BLaER1 (cell line): ENCODE measurements at regions not wholly inside any gene's neighbourhood (a gene's known extent, or its start where the extent isn't known, plus 50 kb on each side); places are given as distances from the start of the nearest gene placed in this dataset.

ENCODE experiments used
- H3K27ac ChIP-seq: shearing (Covaris generic); formaldehyde crosslinking; 2 replicates; pipeline ENCODE4 v1.8.1; 2022
- H3K27me3 ChIP-seq: shearing (Covaris generic); formaldehyde crosslinking; 2 replicates; pipeline ENCODE4 v1.8.1; 2022
- H3K36me3 ChIP-seq: shearing (Covaris generic); formaldehyde crosslinking; 2 replicates; pipeline ENCODE4 v1.8.1; 2022
- H3K4me1 ChIP-seq: shearing (Covaris generic); formaldehyde crosslinking; 2 replicates; pipeline ENCODE4 v1.8.1; 2022
- H3K4me2 ChIP-seq: shearing (Covaris generic); formaldehyde crosslinking; 2 replicates; pipeline ENCODE4 v1.8.1; 2022
- H3K4me3 ChIP-seq: shearing (Covaris generic); formaldehyde crosslinking; 2 replicates; pipeline ENCODE4 v1.8.1; 2022
- H3K9ac ChIP-seq: shearing (Covaris generic); formaldehyde crosslinking; 2 replicates; pipeline ENCODE4 v1.8.1; 2022
- H3K9me3 ChIP-seq: shearing (Covaris generic); formaldehyde crosslinking; 2 replicates; pipeline ENCODE4 v1.8.1; 2022
- H4K20me1 ChIP-seq: shearing (Covaris generic); formaldehyde crosslinking; 2 replicates; pipeline ENCODE4 v1.8.1; 2022
- Cebpa-rat ChIP-seq: shearing (Covaris generic); IDR thresholded peaks from 2 replicates; pipeline ENCODE4 v1.8.1; 2022

GRCh38 chr21:36532769-36533467, 53.0 kb upstream of the CLDN14 start:
- TF ChIP-seq Cebpa-rat = no peak
- H3K4me3 ChIP-seq = no peak overlapping the region
- no peaks in the 10 kb centered on the region for H3K27me3 ChIP-seq
- H3K9ac ChIP-seq = no peak overlapping the region
- no peaks in the 10 kb centered on the region for H3K4me1 ChIP-seq
- no peaks in the 10 kb centered on the region for H3K9me3 ChIP-seq
- no peaks in the 10 kb centered on the region for H4K20me1 ChIP-seq
- no peak overlapping the region for H3K4me2 ChIP-seq
- H3K36me3 ChIP-seq = no peaks in the 10 kb centered on the region
- H3K27ac ChIP-seq = no peak overlapping the region

GRCh38 chr21:36533468-36533848, 53.5 kb upstream of the CLDN14 start:
- H3K9me3 ChIP-seq = no peaks in the 10 kb centered on the region
- H3K9ac ChIP-seq = no peak overlapping the region
- TF ChIP-seq Cebpa-rat = no peak
- no peak overlapping the region for H3K4me2 ChIP-seq
- no peaks in the 10 kb centered on the region for H3K27me3 ChIP-seq
- no peak overlapping the region for H3K27ac ChIP-seq
- H3K36me3 ChIP-seq = no peaks in the 10 kb centered on the region
- no peak overlapping the region for H3K4me3 ChIP-seq
- no peaks in the 10 kb centered on the region for H4K20me1 ChIP-seq
- H3K4me1 ChIP-seq = no peaks in the 10 kb centered on the region

- H3K4me2 ChIP-seq = no peak overlapping the region
- H4K20me1 ChIP-seq = no peaks in the 10 kb centered on the region
Observed at GRCh38 chr21:36534656-36535055, 54.7 kb upstream of the CLDN14 start.

GRCh38 chr21:36535618-36536241, 55.8 kb upstream of the CLDN14 start:
- H3K9me3 ChIP-seq = no peaks in the 10 kb centered on the region

More at GRCh38 chr21:36534656-36535055, 54.7 kb upstream of the CLDN14 start:
- Histone ChIP-seq H3K27ac (no peak overlapping the region), H3K4me3 (no peak overlapping the region), H3K4me1 (no peaks in the 10 kb centered on the region), H3K36me3 (no peaks in the 10 kb centered on the region), H3K9ac (no peak overlapping the region), H3K9me3 (no peaks in the 10 kb centered on the region), H3K27me3 (no peaks in the 10 kb centered on the region)
- TF ChIP-seq Cebpa-rat = no peak

GRCh38 chr21:36538761-36539160, 58.8 kb upstream of the CLDN14 start:
- no peak for TF ChIP-seq Cebpa-rat
- Histone ChIP-seq H3K4me2 (no peak overlapping the region), H3K9ac (no peak overlapping the region), H3K9me3 (no peaks in the 10 kb centered on the region), H3K27ac (no peak overlapping the region), H3K27me3 (peaks cover 10% of the 10 kb centered on the region; the same call in 1 of the 2 replicates), H3K4me1 (0 out of 2 replicates have a peak, but pooled peaks cover 5% of the 10 kb centered on the region), H3K36me3 (no peaks in the 10 kb centered on the region), H4K20me1 (no peaks in the 10 kb centered on the region), H3K4me3 (no peak overlapping the region)

More at GRCh38 chr21:36535618-36536241, 55.8 kb upstream of the CLDN14 start:
- H3K27me3 ChIP-seq = no peaks in the 10 kb centered on the region
- H3K4me3 ChIP-seq = no peak overlapping the region
- H4K20me1 ChIP-seq = no peaks in the 10 kb centered on the region
- no peak overlapping the region for H3K4me2 ChIP-seq
- no peak for TF ChIP-seq Cebpa-rat
- no peaks in the 10 kb centered on the region for H3K4me1 ChIP-seq
- H3K9ac ChIP-seq = no peak overlapping the region
- H3K27ac ChIP-seq = no peak overlapping the region
- H3K36me3 ChIP-seq = no peaks in the 10 kb centered on the region

GRCh38 chr21:36539434-36540150, 59.7 kb upstream of the CLDN14 start:
- peaks cover 10% of the 10 kb centered on the region; the same call in 1 of the 2 replicates for H3K27me3 ChIP-seq
- H3K4me2 ChIP-seq = no peak overlapping the region
- no peak overlapping the region for H3K9ac ChIP-seq
- TF ChIP-seq Cebpa-rat = no peak
- H3K4me1 ChIP-seq = 0 out of 2 replicates have a peak, but pooled peaks cover 5% of the 10 kb centered on the region
- H3K4me3 ChIP-seq = no peak overlapping the region
- H3K36me3 ChIP-seq = no peaks in the 10 kb centered on the region
- no peak overlapping the region for H3K27ac ChIP-seq
- no peaks in the 10 kb centered on the region for H4K20me1 ChIP-seq
- no peaks in the 10 kb centered on the region for H3K9me3 ChIP-seq

- Histone ChIP-seq H3K36me3 (no peaks in the 10 kb centered on the region), H3K4me2 (no peak overlapping the region), H3K9me3 (no peaks in the 10 kb centered on the region), H3K4me1 (0 out of 2 replicates have a peak, but pooled peaks cover 5% of the 10 kb centered on the region), H4K20me1 (no peaks in the 10 kb centered on the region), H3K27me3 (peaks cover 10% of the 10 kb centered on the region; the same call in 1 of the 2 replicates), H3K9ac (no peak overlapping the region), H3K27ac (no peak overlapping the region), H3K4me3 (no peak overlapping the region)
- no peak for TF ChIP-seq Cebpa-rat
Observed at GRCh38 chr21:36540700-36541099, 60.8 kb upstream of the CLDN14 start.

- Histone ChIP-seq H3K36me3 (no peaks in the 10 kb centered on the region), H3K4me2 (no peak overlapping the region), H3K4me1 (0 out of 2 replicates have a peak, but pooled peaks cover 5% of the 10 kb centered on the region), H3K9ac (no peak overlapping the region), H3K27ac (no peak overlapping the region), H3K9me3 (no peaks in the 10 kb centered on the region), H4K20me1 (no peaks in the 10 kb centered on the region), H3K4me3 (no peak overlapping the region), H3K27me3 (peaks cover 10% of the 10 kb centered on the region; the same call in 1 of the 2 replicates)
- TF ChIP-seq Cebpa-rat = no peak
Observed at GRCh38 chr21:36541721-36542139, 61.8 kb upstream of the CLDN14 start.

- H3K4me3 ChIP-seq = no peak overlapping the region
- H3K4me1 ChIP-seq = 0 out of 2 replicates have a peak, but pooled peaks cover 5% of the 10 kb centered on the region
- H3K27ac ChIP-seq = no peak overlapping the region
- peaks cover 10% of the 10 kb centered on the region; the same call in 1 of the 2 replicates for H3K27me3 ChIP-seq
- no peaks in the 10 kb centered on the region for H3K36me3 ChIP-seq
- no peak overlapping the region for H3K9ac ChIP-seq
- no peak for TF ChIP-seq Cebpa-rat
- H4K20me1 ChIP-seq = no peaks in the 10 kb centered on the region
- H3K9me3 ChIP-seq = no peaks in the 10 kb centered on the region
- no peak overlapping the region for H3K4me2 ChIP-seq
Observed at GRCh38 chr21:36542312-36543101, 62.6 kb upstream of the CLDN14 start.
